ENCODE measurements at regions not wholly inside any gene's neighbourhood (a gene's known extent, or its start where the extent isn't known, plus 50 kb on each side); places are given as distances from the start of the nearest gene placed in this dataset.
A peak's percentile ranks its signal among the peaks of the same experiment; 100 is the strongest.

- no TSS peak for BruUV-seq (replicated peaks)
- intact Hi-C loops (cut with micrococcal nuclease; ENCODE audit: unreplicated experiment) = no loop called here
- CTCF ChIA-PET = no interaction called here
- Mint-ChIP-seq H3K27ac (ENCODE audit: unreplicated experiment) (no peak overlapping the region), H3K4me3 (ENCODE audit: low read depth, unreplicated experiment) (no peak overlapping the region), H3K36me3 (ENCODE audit: insufficient read depth, unreplicated experiment) (no peaks in the 10 kb centered on the region), H3K9me3 (ENCODE audit: low read depth, unreplicated experiment) (peaks cover 6% of the 10 kb centered on the region), H3K4me1 (ENCODE audit: low read depth, unreplicated experiment) (no peaks in the 10 kb centered on the region), H3K27me3 (ENCODE audit: unreplicated experiment) (no peaks in the 10 kb centered on the region)
- DNase-seq = no peak
- TF ChIP-seq CTCF (IDR thresholded peaks at IDR 0.05; ENCODE audit: unreplicated experiment) = no peak
These were observed 628.2 kb upstream of the GRIA3 start for GRCh38 chrX:122555925-122556324.

- no peaks in the 10 kb centered on the region for H3K27me3 Mint-ChIP-seq (ENCODE audit: unreplicated experiment)
These were observed 618.1 kb upstream of the GRIA3 start for GRCh38 chrX:122565952-122566351.

GRCh38 chrX:122566401-122566800, 617.7 kb upstream of the GRIA3 start:
- CTCF ChIA-PET = no interaction called here

More at GRCh38 chrX:122565952-122566351, 618.1 kb upstream of the GRIA3 start:
- TF ChIP-seq CTCF (IDR thresholded peaks at IDR 0.05; ENCODE audit: unreplicated experiment) = no peak
- BruUV-seq (replicated peaks) = no TSS peak
- no peak overlapping the region for H3K4me3 Mint-ChIP-seq (ENCODE audit: low read depth, unreplicated experiment)
- H3K4me1 Mint-ChIP-seq (ENCODE audit: low read depth, unreplicated experiment) = no peaks in the 10 kb centered on the region
- peaks cover 3% of the 10 kb centered on the region for H3K9me3 Mint-ChIP-seq (ENCODE audit: low read depth, unreplicated experiment)
- no peak overlapping the region for H3K27ac Mint-ChIP-seq (ENCODE audit: unreplicated experiment)
- H3K36me3 Mint-ChIP-seq (ENCODE audit: insufficient read depth, unreplicated experiment) = peaks cover 4% of the 10 kb centered on the region
- intact Hi-C loops (cut with micrococcal nuclease; ENCODE audit: unreplicated experiment) = no loop called here
- CTCF ChIA-PET = no interaction called here
- peak; percentile 24 for DNase-seq

GRCh38 chrX:122567911-122568310, 616.2 kb upstream of the GRIA3 start:
- DNase-seq = no peak
- no peak overlapping the region for H3K27ac Mint-ChIP-seq (ENCODE audit: unreplicated experiment)
- BruUV-seq (replicated peaks) = no TSS peak
- peaks cover 4% of the 10 kb centered on the region for H3K36me3 Mint-ChIP-seq (ENCODE audit: insufficient read depth, unreplicated experiment)
- intact Hi-C loops (cut with micrococcal nuclease; ENCODE audit: unreplicated experiment) = no loop called here
- CTCF ChIA-PET = no interaction called here
- H3K4me1 Mint-ChIP-seq (ENCODE audit: low read depth, unreplicated experiment) = peaks cover 7% of the 10 kb centered on the region
- H3K9me3 Mint-ChIP-seq (ENCODE audit: low read depth, unreplicated experiment) = peaks cover 7% of the 10 kb centered on the region
- no peak for TF ChIP-seq CTCF (IDR thresholded peaks at IDR 0.05; ENCODE audit: unreplicated experiment)
- no peaks in the 10 kb centered on the region for H3K27me3 Mint-ChIP-seq (ENCODE audit: unreplicated experiment)
- no peak overlapping the region for H3K4me3 Mint-ChIP-seq (ENCODE audit: low read depth, unreplicated experiment)

More at GRCh38 chrX:122566401-122566800, 617.7 kb upstream of the GRIA3 start:
- Mint-ChIP-seq H3K4me3 (ENCODE audit: low read depth, unreplicated experiment) (no peak overlapping the region), H3K36me3 (ENCODE audit: insufficient read depth, unreplicated experiment) (peaks cover 4% of the 10 kb centered on the region), H3K27ac (ENCODE audit: unreplicated experiment) (no peak overlapping the region), H3K9me3 (ENCODE audit: low read depth, unreplicated experiment) (peaks cover 4% of the 10 kb centered on the region), H3K4me1 (ENCODE audit: low read depth, unreplicated experiment) (no peaks in the 10 kb centered on the region), H3K27me3 (ENCODE audit: unreplicated experiment) (no peaks in the 10 kb centered on the region)
- no peak for TF ChIP-seq CTCF (IDR thresholded peaks at IDR 0.05; ENCODE audit: unreplicated experiment)
- no TSS peak for BruUV-seq (replicated peaks)
- no peak for DNase-seq
- intact Hi-C loops (cut with micrococcal nuclease; ENCODE audit: unreplicated experiment) = no loop called here
